NCI-H1105 (cell line): ENCODE measurements at regions not wholly inside any gene's neighbourhood (a gene's known extent, or its start where the extent isn't known, plus 50 kb on each side); places are given as distances from the start of the nearest gene placed in this dataset.

ENCODE experiments used
- DNase-seq: peaks from one replicate; lab custom pipeline; 2025; lab: John Stamatoyannopoulos, UW

- DNase-seq: no peak
These were observed 1620.6 kb upstream of the MIR17HG start for GRCh38 chr13:89726690-89727435.

DNA sequence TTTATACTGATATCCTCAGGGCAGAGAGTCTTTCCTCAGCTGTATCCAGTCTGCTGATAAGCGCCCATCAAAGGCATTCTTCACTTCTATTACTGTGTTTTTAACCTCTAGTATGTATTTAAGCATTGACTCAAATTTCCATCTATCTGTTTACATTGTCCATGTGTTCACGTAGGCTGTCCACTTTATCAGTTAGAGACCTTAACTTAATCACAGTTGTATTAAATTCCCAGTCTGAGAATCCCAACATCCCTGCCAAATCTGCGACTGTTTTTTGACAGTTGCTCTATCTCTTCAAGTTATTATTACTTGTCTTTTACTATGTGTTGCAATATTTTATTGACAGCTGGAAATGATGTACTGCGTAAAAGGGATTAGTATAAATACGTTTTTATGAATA, 1613.7 kb upstream of the MIR17HG start:
- DNase-seq: no peak

DNA sequence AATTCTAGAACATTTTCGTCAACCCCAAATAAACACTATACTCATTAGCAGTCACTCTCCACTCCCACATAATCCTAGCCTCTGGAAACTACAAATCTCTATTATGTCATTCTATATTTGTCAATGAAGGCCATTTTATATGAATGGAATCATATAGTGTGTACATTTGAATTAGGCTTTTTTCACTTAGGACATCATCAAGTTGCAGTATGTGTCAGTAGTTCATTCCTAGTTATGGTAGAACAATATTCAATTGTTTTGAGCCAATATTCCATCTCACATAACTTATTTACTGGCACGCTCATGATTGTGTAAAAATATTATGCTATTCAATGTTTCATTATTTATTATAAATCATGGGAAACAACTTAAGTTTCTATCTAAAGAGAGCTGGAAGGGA, 1610.4 kb upstream of the MIR17HG start:
- no peak for DNase-seq

- DNase-seq: no peak
These were observed 1609.4 kb upstream of the MIR17HG start for GRCh38 chr13:89738072-89738471.

DNA sequence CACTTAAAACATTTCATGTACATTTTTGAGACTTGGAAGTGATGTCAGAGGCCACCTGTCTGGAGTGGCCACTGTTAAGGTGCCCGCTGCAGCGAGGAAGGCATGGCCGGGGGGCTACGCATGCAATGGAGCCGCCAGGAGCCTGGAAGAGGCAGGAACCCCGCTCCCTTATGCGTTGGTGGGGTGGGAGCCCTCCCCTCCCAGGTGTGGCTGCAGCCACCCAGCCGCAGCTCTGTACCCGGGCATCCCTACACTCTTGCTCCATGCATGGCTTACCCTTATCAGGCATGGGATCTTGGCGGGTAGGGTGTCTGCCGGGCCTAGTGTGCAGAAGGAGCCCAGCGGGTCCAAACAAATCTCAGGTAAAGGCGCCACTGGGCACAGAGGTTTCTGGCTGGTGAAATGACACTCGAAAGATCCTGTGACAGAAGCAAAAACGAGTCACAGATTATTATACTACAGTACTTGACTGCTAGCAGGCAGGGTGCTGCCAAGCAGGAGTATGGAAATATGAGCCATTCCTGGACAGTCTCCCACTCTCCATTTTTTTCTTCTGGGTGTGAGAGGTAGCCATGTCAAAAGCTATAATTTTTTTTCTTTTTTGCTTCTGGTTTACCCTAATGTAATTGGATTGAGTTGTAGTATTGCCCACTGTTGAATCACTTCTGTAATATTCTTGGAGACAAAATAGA, 1606.3 kb upstream of the MIR17HG start:
- DNase-seq: no peak

DNA sequence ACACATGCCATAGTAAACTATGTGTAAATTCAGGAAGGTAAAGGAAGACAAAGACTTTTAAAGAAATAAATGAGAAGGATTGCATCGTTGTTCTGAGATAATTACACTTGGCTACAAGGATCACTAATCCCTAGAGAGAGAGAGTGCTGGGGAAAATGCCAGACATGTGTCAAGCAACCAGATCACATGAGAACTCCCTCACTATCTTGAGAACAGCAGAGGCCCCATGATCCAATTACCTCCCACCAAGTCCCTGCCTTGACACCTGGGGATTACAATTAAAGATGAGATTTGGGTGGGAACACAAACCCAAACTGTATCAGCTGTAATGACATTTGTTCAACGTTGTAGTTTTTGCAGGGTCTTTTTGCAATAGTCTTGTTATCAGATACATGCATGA, 1600.9 kb upstream of the MIR17HG start:
- DNase-seq: no peak

- no peak for DNase-seq
These were observed 1598.8 kb upstream of the MIR17HG start for GRCh38 chr13:89748716-89749115.

- DNase-seq: no peak
These were observed 1597.6 kb upstream of the MIR17HG start for GRCh38 chr13:89749888-89750287.

DNA sequence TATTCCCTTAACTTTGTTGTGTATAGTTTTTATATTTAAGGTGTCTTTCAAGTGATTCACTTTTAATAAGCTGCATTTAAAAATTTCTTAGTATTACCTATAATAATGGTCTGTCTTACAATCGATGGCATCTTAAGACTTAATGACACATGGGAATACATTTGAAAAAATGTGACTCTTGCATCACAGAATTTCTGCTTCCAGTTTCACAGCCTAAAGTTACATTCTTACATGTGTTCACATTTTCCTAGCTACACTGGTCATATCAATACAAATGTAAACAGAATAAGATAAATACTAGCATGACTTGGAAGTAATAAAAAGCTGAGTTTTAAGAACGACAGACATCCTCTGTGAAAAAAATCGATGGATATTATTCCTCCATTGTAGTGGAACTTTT, 1597.1 kb upstream of the MIR17HG start:
- no peak for DNase-seq

- DNase-seq: no peak
These were observed 1596.0 kb upstream of the MIR17HG start for GRCh38 chr13:89751432-89751930.

DNA sequence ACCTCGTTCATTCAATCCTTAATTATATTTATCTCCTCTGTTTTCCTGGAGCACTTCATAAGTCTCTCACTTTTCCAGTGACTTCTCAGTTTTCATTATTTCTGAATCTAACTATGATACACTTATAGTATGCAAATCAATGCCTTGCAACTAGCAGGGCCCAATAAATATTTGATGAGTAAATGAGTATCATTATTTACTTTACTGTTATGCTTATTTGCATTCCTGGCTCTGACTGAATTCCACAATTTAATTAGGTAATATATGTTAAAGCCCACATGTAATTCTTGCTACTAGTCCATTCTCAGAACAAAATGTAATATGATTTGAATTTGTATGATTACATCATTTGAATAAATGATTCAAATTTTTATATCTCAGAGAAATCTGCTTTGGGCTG, 1595.1 kb upstream of the MIR17HG start:
- DNase-seq: no peak

DNA sequence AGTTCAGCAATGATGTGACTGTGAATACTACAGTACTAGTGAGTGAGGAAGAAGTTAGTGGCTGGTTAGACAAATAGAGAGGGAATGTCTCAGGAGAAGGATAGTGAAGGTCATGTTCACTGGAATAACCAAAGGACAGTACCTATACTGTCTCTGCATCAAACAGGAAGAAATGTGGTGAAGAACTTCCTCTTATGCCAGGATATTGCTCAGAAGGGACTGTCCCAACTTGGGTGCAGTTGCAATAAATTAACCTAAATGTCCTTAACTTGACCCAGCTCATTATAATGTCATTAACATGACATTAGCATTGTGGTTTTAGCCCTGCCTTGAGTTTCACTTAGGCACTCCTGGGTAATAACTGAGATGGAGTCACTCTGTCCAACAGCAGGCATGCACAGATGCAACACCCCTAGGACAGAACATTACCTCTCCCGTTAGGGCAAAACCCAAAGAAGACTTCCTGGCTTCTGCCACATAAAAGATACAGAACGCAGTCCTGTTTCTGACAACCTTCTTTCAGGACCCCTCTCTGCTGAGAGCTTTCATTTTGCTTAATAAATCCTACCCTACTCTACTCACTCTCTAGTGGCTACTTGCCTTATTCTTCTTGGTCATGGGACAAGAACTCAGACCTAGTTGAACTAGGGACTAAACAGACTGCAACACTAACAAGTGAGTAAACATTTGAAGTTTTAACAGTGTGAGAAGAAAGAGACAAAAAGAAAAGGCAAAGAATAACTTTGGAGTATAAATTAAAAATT, 1591.6 kb upstream of the MIR17HG start:
- DNase-seq: no peak

- no peak for DNase-seq
These were observed 1584.5 kb upstream of the MIR17HG start for GRCh38 chr13:89763005-89763404.

DNA sequence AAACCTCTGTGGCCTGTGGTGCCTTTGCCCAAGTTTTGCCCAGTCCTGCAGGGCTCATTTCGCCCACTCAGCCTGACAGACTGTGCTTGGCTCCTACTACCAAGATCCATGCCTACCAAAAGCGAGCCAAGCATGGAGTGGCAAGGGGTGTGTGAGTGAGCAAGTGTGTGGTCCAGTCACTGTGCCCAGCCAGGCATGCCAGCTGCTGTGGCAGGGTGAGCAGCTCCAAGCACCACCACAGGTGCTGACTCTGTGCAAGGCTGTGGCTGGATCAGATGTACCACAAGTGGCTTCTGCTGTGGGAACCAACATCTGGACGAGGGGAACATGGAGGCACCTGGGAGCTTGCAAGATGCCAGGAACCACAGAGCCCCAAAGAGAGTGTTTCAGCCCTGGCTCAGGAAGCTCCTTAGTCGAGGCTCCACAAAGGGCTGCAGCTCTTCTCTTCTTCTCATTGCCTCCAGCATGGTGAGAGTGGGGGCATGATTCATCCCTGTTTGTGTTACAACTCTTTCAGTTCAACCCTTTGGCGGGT, 1564.2 kb upstream of the MIR17HG start:
- DNase-seq: no peak

GRCh38 chr13:89784161-89784809, 1563.2 kb upstream of the MIR17HG start:
- no peak for DNase-seq

DNA sequence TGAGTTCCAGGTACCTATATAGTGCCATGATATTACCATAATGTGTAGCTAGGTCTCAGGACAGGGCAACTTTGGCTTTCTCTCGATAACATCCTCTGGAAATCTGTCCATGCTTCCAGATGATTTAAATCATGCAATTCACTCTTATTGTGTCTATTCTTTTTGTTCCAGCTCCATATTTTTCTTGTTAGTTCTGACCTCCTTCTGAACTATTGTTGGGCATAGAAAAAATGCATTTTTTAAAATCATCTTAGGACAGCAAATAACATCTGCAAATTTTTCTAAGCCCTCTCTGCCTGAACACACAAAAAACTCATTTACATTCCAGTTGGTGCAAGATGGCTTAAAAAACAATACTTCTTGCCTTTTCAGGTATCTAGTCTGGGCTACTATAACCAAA, 1561.0 kb upstream of the MIR17HG start:
- no peak for DNase-seq

GRCh38 chr13:89790696-89791095, 1556.8 kb upstream of the MIR17HG start:
- no peak for DNase-seq

DNA sequence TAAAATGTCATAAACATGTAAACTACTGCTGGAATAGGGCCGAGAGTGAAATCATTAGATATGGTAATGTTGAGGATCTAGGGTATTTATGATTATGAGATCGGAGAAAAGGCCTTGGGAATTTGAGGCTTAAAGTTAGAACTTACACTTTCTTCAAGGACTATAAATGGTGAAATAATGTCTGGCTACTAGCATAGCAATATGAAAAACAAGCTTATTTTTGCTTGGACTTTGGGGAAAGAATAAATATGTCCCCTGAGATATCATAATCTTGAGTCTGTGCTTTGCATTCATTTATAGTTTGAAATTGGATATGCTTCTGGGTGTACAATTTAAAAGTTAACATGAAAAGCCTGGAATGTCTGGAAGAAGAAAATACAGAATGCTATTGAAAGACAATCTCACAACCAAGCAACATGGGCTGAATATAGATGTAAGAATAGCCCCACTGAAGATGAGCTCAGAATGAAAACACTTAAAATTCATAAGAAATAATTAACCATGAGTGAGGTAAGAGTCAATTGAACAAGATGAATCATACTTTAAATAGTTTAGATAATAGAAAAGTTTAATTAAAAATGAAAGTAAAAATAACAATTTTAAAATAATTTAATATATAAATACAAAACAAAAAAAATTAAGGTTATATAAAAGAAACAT, 1555.4 kb upstream of the MIR17HG start:
- no peak for DNase-seq

- DNase-seq: no peak
These were observed 1551.3 kb upstream of the MIR17HG start for GRCh38 chr13:89796196-89796595.

GRCh38 chr13:89803839-89804238, 1543.6 kb upstream of the MIR17HG start:
- DNase-seq: no peak

- DNase-seq: no peak
These were observed 1540.9 kb upstream of the MIR17HG start for GRCh38 chr13:89806594-89806993.
